Suprapubic skin (tissue), 4 donors: ENCODE measurements at regions not wholly inside any gene's neighbourhood (a gene's known extent, or its start where the extent isn't known, plus 50 kb on each side); places are given as distances from the start of the nearest gene placed in this dataset.

ENCODE experiments used
- DNase-seq, 2 donors: peaks; one replicate each; pipeline ENCODE4 v3.0.0-alpha.2; 2019; ENCODE audit warnings: low spot score in 2 of 2
- H3K27ac ChIP-seq: fragments of 200-600 bp; sonication (generic); one replicate; pipeline ENCODE4 v1.5.1; 2019
- H3K27me3 ChIP-seq: fragments of 200-600 bp; sonication (generic); one replicate; pipeline ENCODE4 v1.5.1; 2019
- H3K36me3 ChIP-seq: fragments of 200-600 bp; sonication (generic); one replicate; pipeline ENCODE4 v1.5.1; 2019
- H3K4me1 ChIP-seq: fragments of 200-600 bp; sonication (generic); one replicate; pipeline ENCODE4 v1.5.1; 2019
- H3K4me3 ChIP-seq: fragments of 200-600 bp; sonication (generic); one replicate; pipeline ENCODE4 v1.5.1; 2019; ENCODE audit warnings: mild to moderate bottlenecking
- H3K9me3 ChIP-seq: fragments of 200-600 bp; sonication (generic); one replicate; pipeline ENCODE4 v1.5.1; 2019
- EP300 ChIP-seq: sonication (generic); formaldehyde crosslinking; IDR thresholded peaks from one replicate; pipeline ENCODE4 v1.6.1; 2017; ENCODE audit warnings: antibody characterized with exemption
- POLR2A ChIP-seq, 2 donors: fragments of 450-650 bp; IDR thresholded peaks; one replicate each; pipeline ENCODE4 v1.6.1; 2017; ENCODE audit warnings: antibody characterized with exemption in 2 of 2, mild to moderate bottlenecking in 2 of 2, moderate library complexity in 2 of 2
- POLR2AphosphoS5 ChIP-seq, 3 donors: sonication (generic); formaldehyde crosslinking; IDR thresholded peaks; one replicate each; pipeline ENCODE4 v1.6.1; 2017; ENCODE audit warnings: antibody characterized with exemption in 3 of 3
- WGBS: methylation state at CpG from one replicate; pipeline ENCODE4 v1.1.5; 2018; 5-methylcytosine and 5-hydroxymethylcytosine counted together
- TF ChIP-seq, protein P1 (sequence below), 2 donors: fragments of 200-600 bp in 1 of 2; fragments of 450-650 bp in 1 of 2; sonication (generic) in 1 of 2; IDR thresholded peaks; one replicate each; pipeline ENCODE4 v1.5.1; 2016 to 2019; ENCODE audit warnings: antibody characterized with exemption in 2 of 2, mild to moderate bottlenecking in 1 of 2, moderate library complexity in 1 of 2

- DNase-seq, result no peak
- TF ChIP-seq POLR2AphosphoS5 (IDR thresholded peaks at IDR 0.05) (no peak), POLR2A (IDR thresholded peaks at IDR 0.05) (no peak), EP300 (no peak)
- TF ChIP-seq, protein P1, sequence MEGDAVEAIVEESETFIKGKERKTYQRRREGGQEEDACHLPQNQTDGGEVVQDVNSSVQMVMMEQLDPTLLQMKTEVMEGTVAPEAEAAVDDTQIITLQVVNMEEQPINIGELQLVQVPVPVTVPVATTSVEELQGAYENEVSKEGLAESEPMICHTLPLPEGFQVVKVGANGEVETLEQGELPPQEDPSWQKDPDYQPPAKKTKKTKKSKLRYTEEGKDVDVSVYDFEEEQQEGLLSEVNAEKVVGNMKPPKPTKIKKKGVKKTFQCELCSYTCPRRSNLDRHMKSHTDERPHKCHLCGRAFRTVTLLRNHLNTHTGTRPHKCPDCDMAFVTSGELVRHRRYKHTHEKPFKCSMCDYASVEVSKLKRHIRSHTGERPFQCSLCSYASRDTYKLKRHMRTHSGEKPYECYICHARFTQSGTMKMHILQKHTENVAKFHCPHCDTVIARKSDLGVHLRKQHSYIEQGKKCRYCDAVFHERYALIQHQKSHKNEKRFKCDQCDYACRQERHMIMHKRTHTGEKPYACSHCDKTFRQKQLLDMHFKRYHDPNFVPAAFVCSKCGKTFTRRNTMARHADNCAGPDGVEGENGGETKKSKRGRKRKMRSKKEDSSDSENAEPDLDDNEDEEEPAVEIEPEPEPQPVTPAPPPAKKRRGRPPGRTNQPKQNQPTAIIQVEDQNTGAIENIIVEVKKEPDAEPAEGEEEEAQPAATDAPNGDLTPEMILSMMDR (IDR thresholded peaks at IDR 0.05), result no peak
- Histone ChIP-seq H3K27me3 (peaks cover 3% of the 10 kb centered on the region), H3K9me3 (no peaks in the 10 kb centered on the region), H3K27ac (no peak overlapping the region), H3K36me3 (no peaks in the 10 kb centered on the region), H3K4me3 (no peak overlapping the region), H3K4me1 (no peaks in the 10 kb centered on the region)
- WGBS, result 62% methylated on average over 3 of the region's 3 CpGs
These were observed 56.1 kb upstream of the PCED1B start for GRCh38 chr12:47023311-47023710.

DNA sequence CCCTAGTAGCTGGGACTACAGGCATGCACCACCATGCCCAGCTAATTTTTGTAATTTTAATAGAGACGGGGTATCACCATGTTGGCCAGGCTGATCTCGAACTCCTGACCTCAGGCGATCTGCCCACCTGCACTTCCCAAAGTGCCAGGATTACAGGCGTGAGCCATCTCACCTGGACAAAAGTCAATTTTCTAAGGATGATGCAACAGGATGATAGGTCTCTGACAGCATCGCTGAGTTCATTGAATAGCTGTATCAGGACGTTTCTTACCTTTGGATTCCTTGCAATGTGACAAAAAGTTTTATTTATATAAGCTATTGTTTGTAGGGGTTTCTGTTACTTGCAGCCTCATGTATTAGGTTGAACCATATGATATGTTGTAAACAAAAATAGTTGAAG, 55.5 kb upstream of the PCED1B start:
- Histone ChIP-seq H3K27ac (no peak overlapping the region), H3K4me3 (no peak overlapping the region), H3K36me3 (no peaks in the 10 kb centered on the region), H3K4me1 (no peaks in the 10 kb centered on the region), H3K27me3 (peaks cover 3% of the 10 kb centered on the region), H3K9me3 (no peaks in the 10 kb centered on the region)
- DNase-seq, result no peak
- 57% methylated on average over 6 of the region's 6 CpGs for WGBS
- no peak for TF ChIP-seq POLR2A (IDR thresholded peaks at IDR 0.05)
- no peak for TF ChIP-seq EP300
- TF ChIP-seq, protein P1 (IDR thresholded peaks at IDR 0.05), result no peak
- no peak for TF ChIP-seq POLR2AphosphoS5 (IDR thresholded peaks at IDR 0.05)

- TF ChIP-seq POLR2AphosphoS5 (IDR thresholded peaks at IDR 0.05), result no peak
- TF ChIP-seq EP300, result no peak
- TF ChIP-seq, protein P1 (IDR thresholded peaks at IDR 0.05), result no peak
- TF ChIP-seq POLR2A (IDR thresholded peaks at IDR 0.05), result no peak
- H3K9me3 ChIP-seq, result no peaks in the 10 kb centered on the region
- H3K27me3 ChIP-seq, result peaks cover 3% of the 10 kb centered on the region
- no peak overlapping the region for H3K27ac ChIP-seq
- no peak overlapping the region for H3K4me3 ChIP-seq
- 63% methylated on average over 2 of the region's 2 CpGs for WGBS
- DNase-seq, result no peak
- H3K36me3 ChIP-seq, result no peaks in the 10 kb centered on the region
- no peaks in the 10 kb centered on the region for H3K4me1 ChIP-seq
These were observed 55.0 kb upstream of the PCED1B start for GRCh38 chr12:47024463-47024862.

- no peaks in the 10 kb centered on the region for H3K9me3 ChIP-seq
- no peak overlapping the region for H3K4me3 ChIP-seq
- WGBS, result 80% methylated on average over 2 of the region's 2 CpGs
- no peaks in the 10 kb centered on the region for H3K36me3 ChIP-seq
- no peak for TF ChIP-seq POLR2A (IDR thresholded peaks at IDR 0.05)
- no peak for TF ChIP-seq EP300
- no peak for DNase-seq
- peaks cover 3% of the 10 kb centered on the region for H3K27me3 ChIP-seq
- no peaks in the 10 kb centered on the region for H3K4me1 ChIP-seq
- H3K27ac ChIP-seq, result no peak overlapping the region
These were observed 54.1 kb upstream of the PCED1B start for GRCh38 chr12:47025349-47025748.

DNA sequence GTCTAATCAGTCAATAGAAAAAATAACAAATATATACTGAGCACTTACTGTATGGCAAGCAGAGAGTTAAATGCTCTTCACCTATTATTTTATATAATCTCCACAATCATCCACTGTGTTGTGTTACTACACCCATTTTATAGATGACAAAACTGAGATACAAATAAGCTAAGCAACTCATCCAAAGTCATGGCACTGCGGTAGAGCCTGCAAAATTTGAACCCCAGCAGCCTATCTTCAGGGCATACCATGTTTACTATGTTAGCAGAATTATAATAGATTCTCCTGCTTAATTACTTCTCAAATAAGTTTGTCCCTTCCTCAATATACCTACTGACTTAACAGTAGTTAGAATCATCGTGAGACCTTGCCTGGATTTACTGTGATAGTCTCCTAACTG, 53.6 kb upstream of the PCED1B start:
- H3K4me3 ChIP-seq, result no peak overlapping the region
- no peaks in the 10 kb centered on the region for H3K4me1 ChIP-seq
- H3K27me3 ChIP-seq, result peaks cover 3% of the 10 kb centered on the region
- no peaks in the 10 kb centered on the region for H3K36me3 ChIP-seq
- H3K27ac ChIP-seq, result no peak overlapping the region
- TF ChIP-seq EP300, result no peak
- TF ChIP-seq, protein P1 (IDR thresholded peaks at IDR 0.05), result no peak
- TF ChIP-seq POLR2AphosphoS5 (IDR thresholded peaks at IDR 0.05), result no peak
- DNase-seq, result no peak
- WGBS, result 91% methylated on average over 2 of the region's 2 CpGs
- no peaks in the 10 kb centered on the region for H3K9me3 ChIP-seq

- WGBS, result 81% methylated on average over 5 of the region's 5 CpGs
- Histone ChIP-seq H3K36me3 (no peaks in the 10 kb centered on the region), H3K4me1 (no peaks in the 10 kb centered on the region), H3K27me3 (peaks cover 3% of the 10 kb centered on the region), H3K27ac (no peak overlapping the region), H3K4me3 (no peak overlapping the region), H3K9me3 (no peaks in the 10 kb centered on the region)
- no peak for TF ChIP-seq EP300
- TF ChIP-seq, protein P1 (IDR thresholded peaks at IDR 0.05), result no peak
- no peak for TF ChIP-seq POLR2A (IDR thresholded peaks at IDR 0.05)
- TF ChIP-seq POLR2AphosphoS5 (IDR thresholded peaks at IDR 0.05), result no peak
- DNase-seq, result no peak
These were observed 53.1 kb upstream of the PCED1B start for GRCh38 chr12:47026291-47026690.
